GM21515 (cell line): ENCODE measurements at regions not wholly inside any gene's neighbourhood (a gene's known extent, or its start where the extent isn't known, plus 50 kb on each side); places are given as distances from the start of the nearest gene placed in this dataset.
"Not testable (repeated sequence)": the region's sequence is repeated elsewhere in the genome, so short reads cannot be mapped to it uniquely, and the experiment has no call there.

Source experiments
- ATAC-seq: cut with Tn5 transposase; IDR thresholded peaks from one replicate; pipeline ENCODE4 v1.9.1; 2021; ENCODE audit not compliant: unreplicated experiment

- no peak for ATAC-seq
Observed at GRCh38 chr21:35711213-35711612, 349.1 kb downstream of the SETD4 start.

GRCh38 chr21:35709990-35710389, 350.3 kb downstream of the SETD4 start:
- ATAC-seq, result not testable (repeated sequence)

GRCh38 chr21:35705888-35706287, 354.4 kb downstream of the SETD4 start:
- ATAC-seq, result no peak

GRCh38 chr21:35705237-35705887, 355.0 kb downstream of the SETD4 start:
- no peak for ATAC-seq

- ATAC-seq, result no peak
Observed at GRCh38 chr21:35703704-35704103, 356.6 kb downstream of the SETD4 start.

- ATAC-seq, result no peak
Observed at GRCh38 chr21:35699361-35699760, 361.0 kb downstream of the SETD4 start.

- ATAC-seq, result no peak
Observed at GRCh38 chr21:35697321-35697808, 363.0 kb downstream of the SETD4 start.

- ATAC-seq, result no peak
Observed at GRCh38 chr21:35696644-35697043, 363.7 kb downstream of the SETD4 start.

- ATAC-seq, result no peak
Observed at GRCh38 chr21:35692311-35692710, 368.0 kb downstream of the SETD4 start.

GRCh38 chr21:35690436-35690835, 369.9 kb downstream of the SETD4 start:
- ATAC-seq, result no peak

- ATAC-seq, result no peak
Observed at GRCh38 chr21:35686156-35686555, 374.2 kb downstream of the SETD4 start.

GRCh38 chr21:35683664-35684304, 376.5 kb downstream of the SETD4 start:
- ATAC-seq, result no peak

GRCh38 chr21:35682904-35683549, 377.3 kb downstream of the SETD4 start:
- no peak for ATAC-seq

- ATAC-seq, result no peak
Observed at GRCh38 chr21:35681946-35682345, 378.4 kb downstream of the SETD4 start.

GRCh38 chr21:35679076-35679475, 381.2 kb downstream of the SETD4 start:
- ATAC-seq, result no peak

GRCh38 chr21:35678393-35678792, 381.9 kb downstream of the SETD4 start:
- no peak for ATAC-seq

GRCh38 chr21:35677298-35677841, 383.0 kb downstream of the SETD4 start:
- no peak for ATAC-seq

GRCh38 chr21:35674895-35675470, 385.3 kb downstream of the SETD4 start:
- no peak for ATAC-seq

- no peak for ATAC-seq
Observed at GRCh38 chr21:35674091-35674671, 386.1 kb downstream of the SETD4 start.

GRCh38 chr21:35672313-35672712, 388.0 kb downstream of the SETD4 start:
- no peak for ATAC-seq

GRCh38 chr21:35664683-35665082, 395.6 kb downstream of the SETD4 start:
- ATAC-seq, result no peak
